Fibroblast of the aortic adventitia (primary cell): ENCODE measurements at regions not wholly inside any gene's neighbourhood (a gene's known extent, or its start where the extent isn't known, plus 50 kb on each side); places are given as distances from the start of the nearest gene placed in this dataset.
"Not testable (repeated sequence)": the region's sequence is repeated elsewhere in the genome, so short reads cannot be mapped to it uniquely, and the experiment has no call there.

Source experiments
- DNase-seq: peaks from one replicate; pipeline ENCODE4 v3.0.0-alpha.2; 2010; ENCODE audit warnings: low read depth
- H3K4me3 ChIP-seq: 2 replicates; pipeline ENCODE4 v1.5.1; 2011; ENCODE audit warnings: low read depth, mild to moderate bottlenecking, control low read depth, low read length, moderate library complexity
- TF ChIP-seq, protein P1 (sequence below): IDR thresholded peaks from 2 replicates; pipeline ENCODE4 v1.5.1; 2011; ENCODE audit warnings: mild to moderate bottlenecking, low read length, control low read depth, inconsistent platforms; ENCODE audit not compliant: insufficient read depth

DNA sequence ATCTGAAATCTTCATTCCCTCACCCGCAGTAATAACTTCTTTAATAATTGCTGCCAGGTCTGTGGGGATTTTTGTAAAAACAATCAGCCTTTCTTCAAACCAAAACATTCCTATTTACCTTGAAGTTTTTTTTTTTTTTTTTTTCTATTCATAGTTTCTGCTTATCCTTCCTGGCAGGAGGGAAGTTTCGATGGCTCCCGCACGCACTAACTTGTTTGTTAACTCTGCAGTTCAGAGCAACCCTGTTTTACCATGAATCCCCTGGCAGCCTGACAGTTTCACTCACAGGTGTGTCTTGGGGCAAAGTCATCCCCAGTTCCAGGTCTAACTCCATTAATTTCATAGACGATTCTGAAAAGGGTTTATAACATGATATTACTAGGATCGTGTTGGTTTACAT, 149.3 kb downstream of the KLF6 start:
- TF ChIP-seq, protein P1, sequence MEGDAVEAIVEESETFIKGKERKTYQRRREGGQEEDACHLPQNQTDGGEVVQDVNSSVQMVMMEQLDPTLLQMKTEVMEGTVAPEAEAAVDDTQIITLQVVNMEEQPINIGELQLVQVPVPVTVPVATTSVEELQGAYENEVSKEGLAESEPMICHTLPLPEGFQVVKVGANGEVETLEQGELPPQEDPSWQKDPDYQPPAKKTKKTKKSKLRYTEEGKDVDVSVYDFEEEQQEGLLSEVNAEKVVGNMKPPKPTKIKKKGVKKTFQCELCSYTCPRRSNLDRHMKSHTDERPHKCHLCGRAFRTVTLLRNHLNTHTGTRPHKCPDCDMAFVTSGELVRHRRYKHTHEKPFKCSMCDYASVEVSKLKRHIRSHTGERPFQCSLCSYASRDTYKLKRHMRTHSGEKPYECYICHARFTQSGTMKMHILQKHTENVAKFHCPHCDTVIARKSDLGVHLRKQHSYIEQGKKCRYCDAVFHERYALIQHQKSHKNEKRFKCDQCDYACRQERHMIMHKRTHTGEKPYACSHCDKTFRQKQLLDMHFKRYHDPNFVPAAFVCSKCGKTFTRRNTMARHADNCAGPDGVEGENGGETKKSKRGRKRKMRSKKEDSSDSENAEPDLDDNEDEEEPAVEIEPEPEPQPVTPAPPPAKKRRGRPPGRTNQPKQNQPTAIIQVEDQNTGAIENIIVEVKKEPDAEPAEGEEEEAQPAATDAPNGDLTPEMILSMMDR = no peak
- no peak for DNase-seq
- no peak overlapping the region for H3K4me3 ChIP-seq

DNA sequence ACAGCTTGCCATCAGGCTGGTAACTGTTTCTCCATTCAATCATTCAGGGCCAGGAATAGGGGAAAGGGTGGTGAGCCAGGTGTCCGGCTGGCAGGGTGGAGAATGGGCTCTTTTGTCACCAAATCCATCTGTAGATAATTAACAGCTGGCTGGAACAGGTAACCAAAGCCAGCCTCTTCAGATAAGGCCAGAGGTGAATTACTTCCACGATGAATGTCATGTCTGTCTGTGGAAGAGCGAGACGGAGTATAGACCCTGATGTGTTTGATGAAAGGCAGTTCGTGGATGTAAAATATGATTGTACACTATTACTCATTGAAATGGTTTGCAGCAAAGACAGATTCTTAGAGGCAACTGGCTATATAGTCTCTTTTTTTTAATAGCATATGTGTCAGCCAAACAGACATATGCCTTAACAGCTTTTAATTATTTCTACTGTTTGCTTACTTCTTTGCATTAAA, 149.8 kb downstream of the KLF6 start:
- H3K4me3 ChIP-seq = no peak overlapping the region
- TF ChIP-seq, protein P1 = no peak
- DNase-seq = no peak

DNA sequence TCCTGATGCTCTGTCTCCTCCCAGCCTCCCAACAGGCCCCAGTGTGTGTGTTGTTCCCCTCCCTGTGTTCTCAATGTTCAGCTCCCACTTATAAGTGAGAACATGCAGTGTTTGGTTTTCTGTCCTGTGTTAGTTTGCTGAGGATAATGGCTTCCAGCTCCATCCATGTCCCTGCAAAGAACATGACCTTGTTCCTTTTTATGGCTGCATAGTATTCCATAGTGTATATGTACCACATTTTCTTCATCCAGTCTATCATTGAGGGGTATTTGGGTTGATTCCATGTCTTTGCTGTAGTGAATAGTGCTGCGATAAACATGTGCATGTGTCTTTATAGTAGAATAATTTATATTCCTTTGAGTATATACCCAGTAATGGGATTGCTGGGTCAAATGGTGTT, 150.4 kb downstream of the KLF6 start:
- not testable (repeated sequence) for H3K4me3 ChIP-seq

DNA sequence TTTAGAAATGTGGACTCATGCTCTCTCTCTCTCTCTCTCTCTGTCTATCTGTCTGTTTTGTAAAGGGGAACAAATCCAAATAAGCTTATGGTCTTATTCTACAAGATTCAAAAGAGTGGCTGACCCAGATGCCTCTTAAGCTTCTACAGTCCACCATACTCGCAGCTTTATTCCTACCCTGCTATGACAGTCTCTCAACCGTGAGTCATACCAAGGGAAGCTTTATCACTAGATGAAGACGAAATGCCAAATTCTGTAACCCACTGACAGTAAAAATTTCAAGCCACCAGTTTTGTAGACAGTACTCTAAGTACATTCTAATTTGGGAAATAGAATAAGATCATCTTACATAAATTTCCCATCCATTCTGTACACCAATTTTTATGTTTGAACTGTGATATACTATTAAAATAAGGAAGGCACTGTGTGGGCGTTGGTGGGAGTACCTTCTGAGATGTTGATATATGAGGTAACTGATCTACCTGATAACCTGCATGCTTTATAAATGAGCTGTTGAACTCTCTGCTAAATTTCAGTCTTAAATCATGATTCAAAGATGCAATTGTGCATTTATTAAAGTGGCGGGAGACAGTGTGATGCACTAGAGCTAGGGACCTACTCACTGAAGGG, 153.2 kb downstream of the KLF6 start:
- TF ChIP-seq, protein P1 = no peak
- H3K4me3 ChIP-seq = no peak overlapping the region
- DNase-seq = peak; percentile 27

More for the DNA sequence above, 150.4 kb downstream of the KLF6 start:
- DNase-seq = not testable (repeated sequence)

DNA sequence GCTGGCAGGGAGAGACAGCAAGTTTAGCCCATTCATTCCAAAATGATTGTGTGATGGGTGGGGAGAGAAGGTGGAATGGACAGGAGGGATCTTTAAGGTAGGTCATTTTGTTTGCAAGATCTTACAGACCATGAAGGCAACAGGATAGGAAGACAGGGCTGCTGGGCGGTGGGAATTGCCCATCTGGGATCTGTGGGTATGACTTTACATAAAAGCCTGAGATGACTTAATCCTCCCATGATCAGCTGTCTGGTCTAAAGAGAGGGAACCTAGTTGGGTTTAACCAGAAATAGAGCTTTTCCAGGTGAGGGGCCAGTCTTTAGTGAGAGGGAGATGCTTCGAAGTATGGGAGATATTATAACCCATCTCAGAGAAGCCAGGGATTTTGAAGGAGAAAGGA, 153.7 kb downstream of the KLF6 start:
- no peak for DNase-seq
- no peak overlapping the region for H3K4me3 ChIP-seq
- TF ChIP-seq, protein P1 = no peak

DNA sequence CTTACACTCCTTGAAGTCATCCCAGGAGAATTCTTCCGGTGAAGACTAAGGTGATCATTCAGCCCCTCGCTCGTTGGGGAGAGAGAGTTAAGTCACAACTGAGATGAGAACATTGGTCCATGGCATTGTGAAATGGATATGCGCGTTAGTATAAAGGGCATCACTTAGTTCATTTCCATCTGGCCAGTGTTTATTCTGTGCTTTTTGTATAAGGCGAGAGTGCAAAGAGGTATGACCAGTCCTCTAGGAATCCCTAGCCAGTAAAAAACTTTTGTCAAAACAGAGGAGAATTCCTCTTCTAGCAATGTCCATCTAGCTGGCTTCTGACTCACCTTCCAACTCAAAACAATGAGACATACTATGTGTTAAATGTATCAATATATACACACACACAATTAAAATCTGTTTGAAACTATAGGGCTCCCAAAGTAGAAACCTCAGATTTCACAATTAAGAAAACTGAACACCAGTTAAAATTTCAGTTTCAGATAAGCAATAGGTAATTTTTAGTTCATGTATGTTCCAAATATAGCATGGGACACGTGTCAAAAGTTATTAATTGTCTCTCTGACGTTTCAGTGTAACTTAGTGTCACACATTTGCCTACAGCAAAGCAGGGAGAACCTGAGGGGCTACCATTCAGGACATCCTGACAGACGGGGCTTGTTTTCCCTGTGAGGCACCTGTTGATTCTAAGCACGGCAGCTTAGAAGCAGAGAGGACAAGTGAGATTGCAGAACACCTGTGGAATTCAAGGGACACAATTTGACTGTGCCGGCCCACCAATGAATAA, 158.9 kb downstream of the KLF6 start:
- no peak overlapping the region for H3K4me3 ChIP-seq
- TF ChIP-seq, protein P1 = no peak

DNA sequence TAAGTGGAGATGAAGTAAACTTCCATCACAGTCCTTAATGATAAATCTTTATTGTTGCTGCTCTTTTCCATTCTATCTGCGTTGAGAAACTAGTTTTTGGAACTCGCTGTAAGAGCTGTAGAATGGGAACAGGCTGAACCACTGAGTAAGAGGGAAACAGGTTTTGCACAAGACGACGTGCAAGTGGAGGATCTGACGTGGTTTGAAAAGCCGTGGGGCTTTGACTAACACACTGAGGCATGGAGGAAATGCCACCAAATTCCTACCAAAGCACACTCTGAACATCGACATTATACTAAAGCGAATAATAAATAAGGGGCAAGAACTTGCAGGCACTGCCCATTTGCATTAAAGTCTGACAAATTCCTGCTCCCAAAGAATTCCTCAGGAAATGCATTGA, 160.6 kb downstream of the KLF6 start:
- peak; percentile 20 for DNase-seq
- TF ChIP-seq, protein P1 = no peak
- no peak overlapping the region for H3K4me3 ChIP-seq

More for the DNA sequence above, 158.9 kb downstream of the KLF6 start:
- peak; percentile 50 for DNase-seq
